Limb (tissue), 2 donors: ENCODE measurements at regions not wholly inside any gene's neighbourhood (a gene's known extent, or its start where the extent isn't known, plus 50 kb on each side); places are given as distances from the start of the nearest gene placed in this dataset.

ENCODE experiments used
- DNase-seq, 2 donors: peaks; one replicate each; pipeline ENCODE4 v3.0.0-alpha.2; 2016; ENCODE audit errors: extremely low spot score in 2 of 2

GRCh38 chr13:105097521-105097920 is 1437.9 kb downstream of the EFNB2 start:
- DNase-seq, result peak in 1 of 2 donors; percentile 12

DNA sequence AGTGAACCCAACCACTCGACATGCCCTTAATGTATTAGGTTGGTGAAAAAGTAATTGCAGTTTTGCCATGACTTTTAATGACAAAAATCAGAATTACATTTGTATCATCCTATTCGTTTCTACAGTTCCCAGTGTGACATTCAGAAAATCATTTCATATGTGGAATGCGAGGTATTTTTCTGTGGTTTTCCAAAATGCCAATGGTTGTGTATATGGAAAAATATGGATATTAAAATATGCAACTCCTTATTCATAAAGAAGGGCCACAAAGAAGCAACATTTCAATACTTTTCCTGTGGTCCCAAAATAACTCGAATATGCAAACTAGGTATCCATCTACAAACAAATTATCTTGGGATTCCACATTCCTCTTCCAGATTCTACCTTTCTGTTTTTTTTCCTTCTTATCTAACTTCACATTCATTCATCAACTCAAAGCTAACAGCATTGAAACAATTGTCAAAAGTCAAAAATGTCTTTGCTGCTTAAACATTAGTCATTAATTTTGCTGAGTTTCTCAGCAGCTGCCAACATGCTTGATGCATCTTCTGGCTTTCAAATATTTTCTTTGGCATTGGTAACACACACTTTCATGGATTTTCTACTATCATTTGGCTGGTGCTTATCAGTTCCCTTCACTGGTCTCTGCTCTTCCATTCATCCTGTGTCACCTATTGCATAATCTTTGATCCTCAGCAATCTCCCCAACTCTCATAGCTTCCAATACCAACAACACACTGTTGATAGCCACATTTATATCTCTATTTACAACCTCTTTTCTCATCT is 1445.4 kb downstream of the EFNB2 start:
- no peak for DNase-seq

GRCh38 chr13:105087945-105088344 is 1447.5 kb downstream of the EFNB2 start:
- no peak for DNase-seq

- DNase-seq, result no peak
Observed at GRCh38 chr13:105084931-105085330, 1450.5 kb downstream of the EFNB2 start.

GRCh38 chr13:105083992-105084391 is 1451.5 kb downstream of the EFNB2 start:
- peak in 1 of 2 donors; percentile 7 for DNase-seq

DNA sequence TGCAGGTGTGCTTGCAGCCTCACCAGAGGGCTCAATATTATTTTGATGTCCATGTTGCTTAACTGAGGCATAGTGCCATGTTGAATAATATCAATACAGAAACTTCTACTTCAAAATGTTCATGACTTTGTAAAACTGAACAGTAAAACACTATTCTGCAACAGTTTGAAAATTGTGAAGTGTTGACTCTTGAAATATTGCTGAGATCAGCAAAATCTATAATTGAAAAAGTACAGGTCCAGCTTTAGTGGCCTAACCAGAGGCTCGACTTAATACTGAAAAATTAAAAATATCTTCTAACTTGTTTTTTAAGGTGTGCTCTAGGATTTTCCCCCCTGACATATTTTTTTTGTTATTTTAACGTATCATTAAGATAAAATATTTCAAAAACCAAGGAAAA is 1460.7 kb downstream of the EFNB2 start:
- DNase-seq, result no peak

GRCh38 chr13:105073041-105073440 is 1462.4 kb downstream of the EFNB2 start:
- no peak for DNase-seq

- DNase-seq, result no peak
Observed at GRCh38 chr13:105070452-105070851, 1465.0 kb downstream of the EFNB2 start.

DNA sequence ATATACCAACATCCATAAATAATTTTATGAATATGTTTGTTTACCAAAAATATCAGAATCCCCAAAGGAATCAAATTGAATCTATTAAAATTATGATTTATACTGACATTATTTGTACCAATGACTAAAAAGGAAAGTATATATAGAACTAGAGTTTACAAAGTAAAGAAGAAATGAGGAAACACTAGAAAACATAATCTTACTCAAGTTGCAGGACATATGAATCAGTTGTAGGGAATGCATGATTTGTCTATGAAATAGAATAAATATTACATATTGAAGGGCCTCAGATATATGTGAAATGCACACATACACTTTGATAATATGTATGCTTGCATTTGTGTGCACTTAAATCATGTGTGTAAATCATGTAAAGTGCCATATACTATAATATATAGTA is 1466.4 kb downstream of the EFNB2 start:
- no peak for DNase-seq

GRCh38 chr13:105063676-105064075 is 1471.8 kb downstream of the EFNB2 start:
- no peak for DNase-seq

DNA sequence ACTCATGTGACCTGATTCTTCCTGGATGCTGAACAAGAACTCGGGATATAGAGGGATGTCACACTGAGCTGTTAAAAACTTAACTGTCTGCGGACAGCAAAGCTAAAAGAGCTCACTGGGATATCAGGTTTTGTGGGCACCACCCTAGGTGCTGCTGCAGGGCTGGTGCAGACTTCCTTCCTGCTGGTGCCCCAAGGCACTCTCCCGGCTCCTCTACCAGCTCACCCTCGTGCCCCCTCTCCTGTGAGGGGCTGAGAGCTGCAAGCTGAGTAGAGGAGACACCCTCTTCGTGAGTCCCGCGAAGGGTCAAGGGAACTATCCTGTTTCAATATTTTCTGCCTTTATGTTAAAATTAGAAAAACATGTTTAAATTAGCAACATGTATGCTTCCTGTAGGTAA is 1475.7 kb downstream of the EFNB2 start:
- DNase-seq, result no peak

- no peak for DNase-seq
Observed at GRCh38 chr13:105058517-105058916, 1476.9 kb downstream of the EFNB2 start.

- no peak for DNase-seq
Observed at GRCh38 chr13:105052711-105053110, 1482.8 kb downstream of the EFNB2 start.

GRCh38 chr13:105050686-105051085 is 1484.8 kb downstream of the EFNB2 start:
- DNase-seq, result no peak

- DNase-seq, result no peak
Observed at GRCh38 chr13:105048677-105049076, 1486.8 kb downstream of the EFNB2 start.

DNA sequence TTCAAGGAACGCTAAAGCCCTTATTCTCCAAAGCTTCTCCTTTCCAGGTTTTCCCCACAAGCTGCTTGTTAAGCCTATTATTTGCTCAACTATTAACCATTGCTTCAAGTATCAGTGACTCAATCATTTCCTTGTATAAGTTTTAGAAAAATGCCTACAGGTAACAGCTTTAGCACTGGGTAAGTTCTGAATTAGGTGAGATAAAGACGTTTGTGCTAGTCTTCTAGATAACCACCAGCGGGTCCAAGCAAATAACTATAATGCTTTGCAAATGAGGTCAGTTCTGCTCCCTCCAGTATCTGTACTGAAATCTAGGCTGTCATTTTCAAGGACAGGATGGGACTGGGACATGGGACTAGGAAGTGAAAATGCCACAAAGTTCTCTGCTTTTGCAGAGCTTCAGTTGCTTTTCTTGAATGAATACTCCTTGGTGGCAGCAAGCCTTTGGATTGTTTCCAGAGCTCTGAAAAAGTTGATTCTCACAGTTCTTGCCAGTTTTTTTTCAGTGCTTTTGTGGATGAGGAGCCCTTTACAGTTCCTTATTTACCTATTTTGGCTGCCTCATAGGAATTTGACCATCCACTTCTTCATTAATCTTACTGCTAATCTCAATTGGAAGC is 1487.7 kb downstream of the EFNB2 start:
- DNase-seq, result no peak

DNA sequence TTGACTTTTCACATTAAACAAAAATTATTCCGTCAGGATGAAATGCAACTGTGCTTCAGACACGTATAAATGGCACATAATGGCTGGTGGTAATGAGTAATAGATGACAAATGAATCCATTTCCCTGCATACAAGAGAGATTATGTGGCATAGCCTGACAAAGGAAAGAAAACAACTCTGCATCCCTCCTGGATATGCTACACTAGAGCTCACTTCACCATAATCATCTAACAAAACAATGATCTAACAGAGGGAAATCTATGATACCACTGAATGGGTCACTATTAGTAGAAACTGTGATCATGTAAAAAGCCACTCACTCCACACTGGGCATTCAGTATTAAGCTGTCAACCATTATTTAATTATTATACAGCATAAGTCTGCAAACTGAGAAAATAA is 1498.4 kb downstream of the EFNB2 start:
- DNase-seq, result no peak

DNA sequence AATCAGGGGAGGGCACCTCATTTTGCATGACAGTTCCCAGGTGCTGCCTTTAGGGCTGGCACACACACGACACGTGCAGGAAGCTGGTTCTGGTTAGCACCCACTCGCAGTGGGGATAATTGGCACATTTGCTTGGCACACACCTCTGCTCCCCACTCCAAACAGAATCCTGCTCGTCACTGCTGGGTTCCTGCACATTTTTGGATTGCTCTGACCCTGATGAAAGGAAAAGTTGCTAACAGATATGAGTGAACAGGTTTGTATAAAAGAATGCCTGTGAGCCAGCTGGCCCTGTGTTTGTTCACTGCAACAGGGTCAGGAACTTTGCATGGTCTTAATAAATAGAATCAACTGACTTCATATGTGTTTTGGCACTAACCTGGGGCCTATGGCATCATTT is 1500.4 kb downstream of the EFNB2 start:
- no peak for DNase-seq

- no peak for DNase-seq
Observed at GRCh38 chr13:105033999-105034398, 1501.5 kb downstream of the EFNB2 start.

DNA sequence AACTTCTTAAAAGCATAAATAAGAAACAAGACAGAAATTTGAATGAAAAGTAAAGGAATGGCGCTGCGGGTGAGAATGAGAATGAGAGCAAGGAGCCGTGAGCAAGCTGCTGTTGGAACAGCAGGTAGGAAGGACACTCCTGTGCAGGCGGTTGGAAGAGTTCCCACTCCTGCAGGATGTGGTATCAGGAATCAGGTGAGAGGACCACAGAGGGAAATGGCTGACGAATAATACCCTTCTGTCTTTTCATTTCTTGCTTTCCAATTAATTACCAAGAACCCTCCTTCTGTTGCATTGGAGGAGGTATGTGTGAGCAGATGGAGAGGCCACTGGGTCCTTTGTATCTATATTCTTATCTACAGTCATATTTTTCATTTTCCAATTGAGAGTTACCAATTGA is 1504.2 kb downstream of the EFNB2 start:
- DNase-seq, result no peak

DNA sequence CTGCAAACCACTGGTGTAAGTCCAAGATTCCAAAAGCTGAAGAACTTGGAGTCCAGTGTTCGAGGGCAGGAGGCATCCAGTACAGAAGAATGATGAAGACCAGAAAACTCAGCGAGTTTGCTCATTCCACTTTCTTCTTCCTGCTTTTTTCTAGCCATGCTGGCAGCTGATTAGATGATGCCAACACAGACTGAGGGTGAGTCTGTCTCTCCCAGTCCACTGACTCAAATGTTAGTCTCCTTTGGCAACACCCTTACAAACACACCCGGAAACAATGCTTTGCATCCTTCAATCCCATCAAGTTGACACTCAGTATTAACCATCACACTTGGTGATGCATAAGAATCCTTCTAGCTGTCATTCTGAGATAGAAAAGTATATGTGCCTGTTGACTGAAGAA is 1504.6 kb downstream of the EFNB2 start:
- DNase-seq, result no peak

DNA sequence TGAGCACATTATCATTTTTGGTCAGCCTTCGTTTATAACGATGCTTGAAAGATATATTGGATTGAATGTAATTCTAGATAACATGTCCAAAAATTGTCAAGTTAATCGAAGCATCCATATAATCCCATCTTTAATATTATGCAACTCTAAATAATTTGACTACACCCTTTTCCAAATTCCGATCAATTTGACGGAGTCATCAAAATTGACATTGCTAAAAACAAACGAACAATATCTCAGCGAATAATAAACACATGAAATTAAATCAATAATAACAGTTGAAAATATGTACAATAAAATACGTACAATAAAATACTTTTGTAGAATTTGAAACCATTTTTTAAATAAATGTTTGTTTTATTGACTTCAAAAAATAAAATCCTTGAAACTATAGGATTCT is 1516.4 kb downstream of the EFNB2 start:
- DNase-seq, result no peak

- DNase-seq, result no peak
Observed at GRCh38 chr13:105016266-105016665, 1519.2 kb downstream of the EFNB2 start.
